H1 (cell line): ENCODE measurements at regions not wholly inside any gene's neighbourhood (a gene's known extent, or its start where the extent isn't known, plus 50 kb on each side); places are given as distances from the start of the nearest gene placed in this dataset.
"Not testable (repeated sequence)": the region's sequence is repeated elsewhere in the genome, so short reads cannot be mapped to it uniquely, and the experiment has no call there.

Source experiments
- POLR2A ChIP-seq, 2 experiments: IDR thresholded peaks; 1 replicate in 1 of 2; 2 replicates in 1 of 2; pipeline ENCODE4 v1.6.1; 2011; ENCODE audit warnings: low read depth in 2 of 2, low read length in 2 of 2, mild to moderate bottlenecking in 2 of 2; ENCODE audit errors: control extremely low read depth in 1 of 2
- RAD21 ChIP-seq, 2 experiments: IDR thresholded peaks in 1 of 2; conservative IDR thresholded peaks in 1 of 2; 2 replicates each; pipeline ENCODE4 v1.6.1; 2011; ENCODE audit warnings: low read depth in 2 of 2, low read length in 2 of 2, improper control_type of control experiment in 1 of 2, inconsistent platforms in 1 of 2, mild to moderate bottlenecking in 1 of 2, moderate library complexity in 1 of 2

- not testable (repeated sequence) for TF ChIP-seq RAD21 (IDR thresholded peaks at IDR 0.05 in 1 of 2, conservative IDR thresholded peaks at IDR 0.05 in 1 of 2; ENCODE audit: low read depth in 2 of 2, low read length in 2 of 2); POLR2A (IDR thresholded peaks at IDR 0.05; ENCODE audit: control extremely low read depth in 1 of 2, low read depth in 2 of 2, low read length in 2 of 2)
Observed at GRCh38 chr9:64070611-64071357, 1214.2 kb downstream of the FOXD4L5 start.
